SK-N-SH (cell line): ENCODE measurements at regions not wholly inside any gene's neighbourhood (a gene's known extent, or its start where the extent isn't known, plus 50 kb on each side); places are given as distances from the start of the nearest gene placed in this dataset.

Experiments
- CTCF ChIA-PET: fragments of 300-600, 350-600 bp; formaldehyde crosslinking; extraction: SDS; loops from one replicate; lab custom pipeline; 2021; lab: Yijun Ruan, JAX
- POLR2A ChIA-PET: fragments of 350-600 bp; sonication (Branson Sonifier 250); formaldehyde crosslinking; extraction: SDS; loops from one replicate; lab custom pipeline; 2020; ENCODE audit warnings: antibody characterized with exemption, inconsistent platforms; lab: Yijun Ruan, JAX
- DNase-seq: peaks from one replicate; pipeline ENCODE4 v3.0.0; 2012
- H2AFZ ChIP-seq: fragments of 200-600 bp; sonication (generic); 2 replicates; pipeline ENCODE4 v1.8.1; 2016; ENCODE audit warnings: antibody characterized with exemption, mild to moderate bottlenecking, low read depth
- H3F3A ChIP-seq: fragments of 200-600 bp; sonication (generic); replicated peaks from 2 replicates; pipeline ENCODE3; 2016; ENCODE audit warnings: antibody characterized with exemption, mild to moderate bottlenecking; ENCODE audit not compliant: insufficient read depth
- H3K27ac ChIP-seq, 2 experiments: fragments of 200-500 bp in 1 of 2; fragments of 200-600 bp in 1 of 2; sonication (Bioruptor generic) in 1 of 2; sonication (generic), shearing (Covaris generic) in 1 of 2; 2 replicates each; pipeline versions ENCODE4 v1.5.1 to v1.6.1; 2014 to 2016; ENCODE audit warnings: low read depth in 2 of 2, inconsistent platforms in 1 of 2, low read length in 1 of 2, mild to moderate bottlenecking in 1 of 2, mixed read lengths in 1 of 2
- H3K27me3 ChIP-seq: fragments of 200-600 bp; sonication (generic), shearing (Covaris generic); 2 replicates; pipeline ENCODE4 v1.6.1; 2016; ENCODE audit warnings: mixed run types; ENCODE audit not compliant: insufficient read depth
- H3K36me3 ChIP-seq, 2 experiments: fragments of 200-500 bp in 1 of 2; fragments of 200-600 bp in 1 of 2; sonication (Bioruptor generic) in 1 of 2; sonication (generic) in 1 of 2; replicated peaks in 1 of 2; 2 replicates each; pipeline versions ENCODE3 to v1.5.1; 2014 to 2016; ENCODE audit warnings: low read length in 1 of 2, mild to moderate bottlenecking in 1 of 2; ENCODE audit not compliant: insufficient read depth in 2 of 2, control insufficient read depth in 1 of 2
- H3K4me1 ChIP-seq, 2 experiments: fragments of 200-500 bp in 1 of 2; fragments of 200-600 bp in 1 of 2; sonication (Bioruptor generic) in 1 of 2; sonication (generic), shearing (Covaris generic) in 1 of 2; 2 replicates each; pipeline versions ENCODE4 v1.5.1 to v1.6.1; 2014 to 2016; ENCODE audit warnings: low read depth in 1 of 2, low read length in 1 of 2, mixed run types in 1 of 2; ENCODE audit not compliant: insufficient read depth in 2 of 2, control insufficient read depth in 1 of 2
- H3K4me2 ChIP-seq: fragments of 200-600 bp; sonication (generic), shearing (Covaris generic); 2 replicates; pipeline ENCODE4 v1.6.1; 2017; ENCODE audit warnings: mixed run types
- H3K4me3 ChIP-seq, 2 experiments: fragments of 200-500 bp in 1 of 2; fragments of 200-600 bp in 1 of 2; sonication (Bioruptor generic) in 1 of 2; sonication (generic), shearing (Covaris generic) in 1 of 2; 2 replicates each; pipeline versions ENCODE4 v1.5.1 to v1.8.1; 2014 to 2016; ENCODE audit warnings: low read depth in 2 of 2, inconsistent platforms in 1 of 2, low read length in 1 of 2, mild to moderate bottlenecking in 1 of 2, mixed read lengths in 1 of 2, moderate library complexity in 1 of 2
- H3K79me2 ChIP-seq: fragments of 200-600 bp; sonication (generic); 2 replicates; pipeline ENCODE4 v1.8.1; 2017; ENCODE audit warnings: mild to moderate bottlenecking; ENCODE audit not compliant: insufficient read depth
- H3K9ac ChIP-seq: fragments of 200-600 bp; sonication (generic); 2 replicates; pipeline ENCODE4 v1.6.1; 2017; ENCODE audit warnings: mixed run types
- H3K9me2 ChIP-seq: fragments of 200-600 bp; sonication (generic); 2 replicates; pipeline ENCODE4 v1.6.1; 2017; ENCODE audit warnings: mixed run types
- H3K9me3 ChIP-seq: fragments of 200-600 bp; sonication (generic); 2 replicates; pipeline ENCODE4 v1.6.1; 2017; ENCODE audit warnings: mixed run types, mild to moderate bottlenecking, moderate library complexity
- H4K20me1 ChIP-seq: fragments of 200-600 bp; sonication (generic); 2 replicates; pipeline ENCODE4 v1.6.1; 2017; ENCODE audit warnings: mild to moderate bottlenecking, mixed run types; ENCODE audit not compliant: insufficient read depth
- ELF1 ChIP-seq: IDR thresholded peaks from 2 replicates; pipeline ENCODE4 v1.4.0; 2012
- FOSL2 ChIP-seq: IDR thresholded peaks from 2 replicates; pipeline ENCODE4 v1.4.0; 2012; ENCODE audit warnings: low read depth, mild to moderate bottlenecking, moderate library complexity, borderline replicate concordance
- FOXJ3 ChIP-seq: sonication (generic); formaldehyde crosslinking; IDR thresholded peaks from 2 replicates; pipeline ENCODE4 v1.5.1; 2020; ENCODE audit warnings: mild to moderate bottlenecking, missing genetic modification reagents
- JUND ChIP-seq: IDR thresholded peaks from 2 replicates; pipeline ENCODE4 v1.4.0; 2012
- MXI1 ChIP-seq: IDR thresholded peaks from 2 replicates; pipeline ENCODE4 v1.6.1; 2012; ENCODE audit warnings: mild to moderate bottlenecking, low read depth, low read length, improper control_type of control experiment
- NFIC ChIP-seq: IDR thresholded peaks from 2 replicates; pipeline ENCODE4 v1.4.0; 2012; ENCODE audit warnings: borderline replicate concordance
- NRF1 ChIP-seq: IDR thresholded peaks from 2 replicates; pipeline ENCODE4 v1.6.1; 2012; ENCODE audit warnings: low read depth, mild to moderate bottlenecking, low read length
- PBX3 ChIP-seq: IDR thresholded peaks from 2 replicates; pipeline ENCODE4; 2012
- RCOR1 ChIP-seq: fragments of 150-350 bp; IDR thresholded peaks from 2 replicates; pipeline ENCODE4 v1.6.1; 2017; ENCODE audit warnings: antibody characterized with exemption, low read length
- RFX5 ChIP-seq: IDR thresholded peaks from 2 replicates; pipeline ENCODE4 v1.6.1; 2012; ENCODE audit warnings: mild to moderate bottlenecking, improper control_type of control experiment, low read length
- RXRA ChIP-seq: IDR thresholded peaks from 2 replicates; pipeline ENCODE4 v1.4.0; 2012; ENCODE audit warnings: low read depth, mild to moderate bottlenecking, borderline replicate concordance
- SMC3 ChIP-seq: IDR thresholded peaks from 2 replicates; pipeline ENCODE4 v1.6.1; 2012; ENCODE audit warnings: low read depth, low read length, improper control_type of control experiment
- USF2 ChIP-seq: fragments of 150-350 bp; IDR thresholded peaks from 2 replicates; pipeline ENCODE4 v1.6.1; 2017; ENCODE audit warnings: antibody characterized with exemption, low read length, low read depth, borderline replicate concordance
- YY1 ChIP-seq: IDR thresholded peaks from 2 replicates; pipeline ENCODE4 v1.4.0; 2012; ENCODE audit warnings: low read depth, mild to moderate bottlenecking
- WGBS: methylation state at CpG from one replicate; pipeline ENCODE4 v1.1.6; 2017; ENCODE audit warnings: low lambda C conversion rate; 5-methylcytosine and 5-hydroxymethylcytosine counted together
- TF ChIP-seq, protein P1 (sequence below): fragments of 200-600 bp; sonication (generic); IDR thresholded peaks from 2 replicates; pipeline ENCODE4 v1.6.1; 2017; ENCODE audit warnings: antibody characterized with exemption, mild to moderate bottlenecking, moderate library complexity
- TF ChIP-seq, protein P2 (sequence below): IDR thresholded peaks from 2 replicates; pipeline ENCODE4 v1.4.0; 2012; ENCODE audit warnings: low read depth, borderline replicate concordance

DNA sequence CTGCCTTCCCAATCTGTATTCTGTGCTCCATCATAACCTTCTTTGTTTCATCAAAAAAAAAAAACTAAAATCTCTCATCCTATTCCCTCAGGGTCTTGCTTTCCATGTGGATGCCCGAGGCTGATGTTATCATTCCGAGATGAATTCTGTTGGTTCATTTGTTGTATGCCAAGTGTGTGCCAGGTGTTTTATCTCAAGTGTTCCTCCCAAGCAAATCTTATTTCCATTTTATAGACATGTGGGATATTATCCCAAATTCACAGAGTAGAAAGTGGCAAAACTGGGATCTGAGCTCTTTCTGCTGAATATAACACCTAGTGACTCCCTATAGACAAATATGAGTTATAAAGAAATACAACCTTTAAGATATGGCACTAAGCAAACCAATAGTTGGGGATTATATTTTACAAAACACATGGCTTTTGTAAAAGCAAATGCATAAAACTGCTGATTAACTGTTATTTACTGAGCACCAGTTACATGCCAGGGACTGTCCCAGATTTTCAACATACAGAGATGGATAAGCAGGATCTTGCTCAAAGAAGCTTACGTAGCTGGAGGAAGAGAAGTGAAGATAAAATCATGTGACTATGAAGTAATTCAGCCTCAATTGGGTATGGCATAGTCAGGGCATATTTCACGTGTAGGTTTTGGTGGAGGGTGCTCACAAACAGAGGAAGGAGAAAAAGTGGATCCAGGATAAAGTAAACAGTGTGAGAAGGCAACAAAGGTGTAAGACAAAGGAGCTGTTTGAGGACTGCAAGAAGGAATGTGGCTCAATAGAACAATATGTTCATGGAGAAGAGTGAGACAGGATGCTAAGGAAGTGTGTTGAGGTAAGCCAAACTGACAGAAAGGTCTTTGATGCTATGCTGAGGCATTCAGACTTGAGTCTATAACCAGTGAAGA lies 143.3 kb upstream of the ADAMTSL1 start:
- POLR2A ChIA-PET, result no interaction called here
- H3K27me3 ChIP-seq, result no peaks in the 10 kb centered on the region
- H3K79me2 ChIP-seq, result no peaks in the 10 kb centered on the region
- no peak overlapping the region for H3K4me2 ChIP-seq
- 68% methylated on average over 4 of the region's 4 CpGs for WGBS
- no peak overlapping the region for H3K9ac ChIP-seq
- no peak overlapping the region for H3K4me3 ChIP-seq
- no peaks in the 10 kb centered on the region for H3K36me3 ChIP-seq
- TF ChIP-seq RXRA (no peak), USF2 (no peak), JUND (no peak), YY1 (no peak), ELF1 (no peak), RFX5 (no peak), NRF1 (no peak), FOXJ3 (CRISPR knock-in tag) (no peak), FOSL2 (no peak), MXI1 (no peak), NFIC (no peak), RCOR1 (no peak), PBX3 (no peak), SMC3 (no peak)
- TF ChIP-seq, protein P1, sequence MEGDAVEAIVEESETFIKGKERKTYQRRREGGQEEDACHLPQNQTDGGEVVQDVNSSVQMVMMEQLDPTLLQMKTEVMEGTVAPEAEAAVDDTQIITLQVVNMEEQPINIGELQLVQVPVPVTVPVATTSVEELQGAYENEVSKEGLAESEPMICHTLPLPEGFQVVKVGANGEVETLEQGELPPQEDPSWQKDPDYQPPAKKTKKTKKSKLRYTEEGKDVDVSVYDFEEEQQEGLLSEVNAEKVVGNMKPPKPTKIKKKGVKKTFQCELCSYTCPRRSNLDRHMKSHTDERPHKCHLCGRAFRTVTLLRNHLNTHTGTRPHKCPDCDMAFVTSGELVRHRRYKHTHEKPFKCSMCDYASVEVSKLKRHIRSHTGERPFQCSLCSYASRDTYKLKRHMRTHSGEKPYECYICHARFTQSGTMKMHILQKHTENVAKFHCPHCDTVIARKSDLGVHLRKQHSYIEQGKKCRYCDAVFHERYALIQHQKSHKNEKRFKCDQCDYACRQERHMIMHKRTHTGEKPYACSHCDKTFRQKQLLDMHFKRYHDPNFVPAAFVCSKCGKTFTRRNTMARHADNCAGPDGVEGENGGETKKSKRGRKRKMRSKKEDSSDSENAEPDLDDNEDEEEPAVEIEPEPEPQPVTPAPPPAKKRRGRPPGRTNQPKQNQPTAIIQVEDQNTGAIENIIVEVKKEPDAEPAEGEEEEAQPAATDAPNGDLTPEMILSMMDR, result no peak
- TF ChIP-seq, protein P2, sequence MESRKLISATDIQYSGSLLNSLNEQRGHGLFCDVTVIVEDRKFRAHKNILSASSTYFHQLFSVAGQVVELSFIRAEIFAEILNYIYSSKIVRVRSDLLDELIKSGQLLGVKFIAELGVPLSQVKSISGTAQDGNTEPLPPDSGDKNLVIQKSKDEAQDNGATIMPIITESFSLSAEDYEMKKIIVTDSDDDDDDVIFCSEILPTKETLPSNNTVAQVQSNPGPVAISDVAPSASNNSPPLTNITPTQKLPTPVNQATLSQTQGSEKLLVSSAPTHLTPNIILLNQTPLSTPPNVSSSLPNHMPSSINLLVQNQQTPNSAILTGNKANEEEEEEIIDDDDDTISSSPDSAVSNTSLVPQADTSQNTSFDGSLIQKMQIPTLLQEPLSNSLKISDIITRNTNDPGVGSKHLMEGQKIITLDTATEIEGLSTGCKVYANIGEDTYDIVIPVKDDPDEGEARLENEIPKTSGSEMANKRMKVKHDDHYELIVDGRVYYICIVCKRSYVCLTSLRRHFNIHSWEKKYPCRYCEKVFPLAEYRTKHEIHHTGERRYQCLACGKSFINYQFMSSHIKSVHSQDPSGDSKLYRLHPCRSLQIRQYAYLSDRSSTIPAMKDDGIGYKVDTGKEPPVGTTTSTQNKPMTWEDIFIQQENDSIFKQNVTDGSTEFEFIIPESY, result no peak
- no peak overlapping the region for H3K27ac ChIP-seq
- peaks cover 0 to 2% of the 10 kb centered on the region in 2 experiments; a peak in 1 of 4 replicates for H3K4me1 ChIP-seq
- DNase-seq, result no peak
- CTCF ChIA-PET, result interaction anchor here (1.4 to 1.7 kb wide), 2 partner anchors 11 to 76 kb away, joined by 4 read pairs; no protein-coding TSS in a partner anchor
- H2AFZ ChIP-seq, result no peak overlapping the region
- H4K20me1 ChIP-seq, result no peaks in the 10 kb centered on the region
- H3F3A ChIP-seq, result peaks cover 3% of the 10 kb centered on the region
- H3K9me2 ChIP-seq, result no peaks in the 10 kb centered on the region
- no peaks in the 10 kb centered on the region for H3K9me3 ChIP-seq
